ENCODE measurements at regions not wholly inside any gene's neighbourhood (a gene's known extent, or its start where the extent isn't known, plus 50 kb on each side); places are given as distances from the start of the nearest gene placed in this dataset.
A peak's percentile ranks its signal among the peaks of the same experiment; 100 is the strongest.

DNA sequence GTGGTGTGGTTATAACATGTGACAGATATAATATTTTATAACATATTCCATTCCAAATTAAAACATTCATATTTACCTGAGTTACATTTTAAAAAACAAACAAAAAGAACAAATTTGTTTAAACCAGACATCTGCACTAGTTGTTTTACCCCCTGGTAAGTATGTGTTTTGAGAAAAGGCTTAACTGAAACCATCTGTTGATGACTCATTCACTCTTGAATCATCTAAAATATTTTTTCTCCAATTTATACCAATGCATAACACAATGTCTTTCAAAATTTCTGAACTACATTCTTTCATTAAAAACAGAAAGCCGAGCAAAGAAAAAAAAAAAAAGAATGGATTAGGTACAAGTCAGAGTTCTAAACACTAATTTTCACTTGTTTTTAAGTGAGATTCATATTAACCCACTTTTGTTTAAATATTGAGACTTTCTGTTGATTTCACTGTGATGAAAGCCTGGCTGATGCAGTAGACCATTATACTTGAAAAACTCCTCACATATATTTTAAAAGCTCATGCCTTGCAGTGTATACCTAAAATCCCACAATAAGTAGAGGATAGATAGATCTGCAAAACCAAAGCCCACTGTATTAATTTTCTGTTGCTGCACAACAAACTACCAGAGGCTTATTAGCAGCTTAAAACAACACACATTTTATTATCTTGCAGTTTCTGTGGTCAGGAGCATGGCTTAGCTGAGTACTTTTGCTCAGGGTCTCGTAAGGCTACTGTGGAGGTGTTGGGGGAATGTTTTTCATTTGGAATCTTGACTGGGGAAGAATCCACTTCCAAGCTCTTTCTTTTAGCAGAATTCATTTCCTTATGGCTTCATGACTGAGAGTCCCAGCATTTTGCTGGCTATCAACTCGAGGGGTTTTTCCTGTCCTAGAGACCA, 221.5 kb downstream of the PCDH18 start:
- DNase-seq: no peak

DNA sequence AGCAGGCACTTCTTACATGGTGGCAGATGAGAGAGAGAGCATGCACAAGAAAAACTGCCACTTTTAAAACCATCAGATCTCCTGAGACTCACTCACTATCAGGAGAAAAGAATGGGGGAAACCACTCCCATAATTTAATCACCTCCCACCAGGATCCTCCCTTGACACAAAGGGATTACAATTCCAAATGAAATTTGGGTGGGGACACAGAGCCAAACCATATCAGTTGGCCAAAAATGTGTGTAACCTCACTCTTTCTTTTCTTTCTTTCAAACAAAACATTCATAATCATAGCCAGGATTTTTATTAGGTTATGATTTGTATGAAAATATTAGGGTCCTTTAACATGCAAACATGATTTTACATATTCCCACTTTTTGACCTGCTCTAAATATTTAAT, 222.1 kb downstream of the PCDH18 start:
- no peak for DNase-seq

DNA sequence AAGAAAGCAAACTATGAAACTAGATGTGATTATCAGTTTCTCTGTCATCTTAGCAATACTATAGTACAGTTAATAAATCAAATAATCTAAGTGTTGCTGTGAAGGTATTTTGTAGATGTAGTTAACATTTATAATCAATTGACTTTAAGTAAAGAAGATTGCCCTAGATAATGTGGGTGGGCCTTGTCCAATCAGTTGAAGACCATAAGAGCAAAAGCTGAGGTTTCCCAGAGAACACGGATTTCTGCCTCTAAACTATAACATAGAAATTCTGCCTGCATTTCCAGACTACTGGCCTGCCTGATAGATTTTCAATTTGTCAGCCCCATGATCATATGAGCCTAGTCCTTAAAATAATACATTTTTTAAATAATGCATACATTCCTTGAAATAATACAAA, 222.9 kb downstream of the PCDH18 start:
- no peak for DNase-seq

DNA sequence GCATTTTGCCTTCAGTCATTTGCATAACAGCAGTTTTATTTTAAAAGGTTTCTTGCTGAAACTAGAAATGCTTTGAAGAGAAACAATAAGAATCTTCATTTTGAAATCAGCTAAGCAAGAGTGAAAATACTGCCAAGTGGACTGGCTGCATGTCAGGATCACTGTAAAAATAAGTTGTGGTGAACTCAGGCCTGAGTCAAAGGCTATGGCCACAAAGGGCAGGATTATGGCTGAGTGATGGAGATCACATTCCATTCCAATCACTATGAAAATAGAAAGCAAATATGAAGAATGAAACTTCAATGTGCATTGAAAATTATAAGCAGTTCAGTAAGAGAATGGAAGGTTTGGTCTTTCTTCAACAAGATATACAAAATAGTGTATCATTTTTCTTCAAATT, 224.5 kb downstream of the PCDH18 start:
- DNase-seq: no peak

DNA sequence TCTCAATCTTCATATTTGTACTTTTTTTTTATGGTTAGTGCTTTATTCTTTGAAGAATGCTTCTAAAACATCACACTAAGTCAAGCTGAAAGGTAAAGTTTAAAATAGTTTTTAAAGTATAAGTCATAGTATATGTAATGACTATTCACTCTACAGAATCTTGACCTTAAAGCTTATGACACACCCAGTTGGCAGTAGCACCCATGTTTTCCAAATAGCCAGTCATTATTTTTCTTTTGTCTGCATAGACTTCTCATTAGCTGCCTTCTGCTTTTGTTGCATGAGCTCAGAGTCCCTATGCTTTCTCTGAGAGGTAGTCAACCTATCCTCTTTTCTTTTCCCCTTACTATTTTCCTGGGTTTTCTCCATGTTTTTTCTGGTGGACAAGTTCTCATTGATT, 231.5 kb downstream of the PCDH18 start:
- no peak for DNase-seq

DNA sequence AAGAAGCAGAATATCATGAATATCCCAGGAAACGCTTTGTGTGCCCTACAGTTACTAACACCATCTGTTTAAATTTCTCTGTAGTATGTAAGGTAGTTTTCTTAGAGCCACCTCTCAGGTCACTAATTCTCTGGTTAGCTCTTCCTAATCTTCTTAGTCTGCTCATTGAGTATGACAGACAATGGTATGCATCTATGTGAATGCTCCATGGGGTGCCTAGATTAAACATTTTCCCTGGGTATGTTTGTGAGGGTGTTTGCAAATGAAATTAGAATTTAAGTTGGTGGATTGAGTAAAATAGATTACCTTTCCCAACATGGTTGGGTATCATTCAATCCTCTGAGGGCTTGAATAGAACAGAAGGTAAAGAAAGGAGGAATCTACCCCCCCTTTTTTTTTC, 233.0 kb downstream of the PCDH18 start:
- DNase-seq: no peak

DNA sequence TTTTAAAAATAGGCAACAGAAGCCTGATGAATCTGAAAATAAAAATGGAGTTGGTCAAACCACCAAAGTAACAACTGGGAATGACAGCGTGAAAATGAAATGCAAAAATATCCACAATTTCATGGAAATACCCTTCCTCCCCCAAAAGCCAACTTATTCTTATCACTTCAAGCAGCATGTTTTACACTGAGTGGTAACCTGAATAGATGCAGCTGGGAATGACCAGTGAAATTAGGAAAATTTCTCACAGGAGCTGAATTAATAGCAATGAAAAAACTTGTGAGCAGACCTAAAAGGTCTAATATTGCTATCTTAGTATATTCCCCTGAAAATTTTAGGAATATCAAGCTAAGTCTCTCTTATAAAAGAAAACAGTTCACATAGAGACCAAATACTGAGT, 239.0 kb downstream of the PCDH18 start:
- no peak for DNase-seq

DNA sequence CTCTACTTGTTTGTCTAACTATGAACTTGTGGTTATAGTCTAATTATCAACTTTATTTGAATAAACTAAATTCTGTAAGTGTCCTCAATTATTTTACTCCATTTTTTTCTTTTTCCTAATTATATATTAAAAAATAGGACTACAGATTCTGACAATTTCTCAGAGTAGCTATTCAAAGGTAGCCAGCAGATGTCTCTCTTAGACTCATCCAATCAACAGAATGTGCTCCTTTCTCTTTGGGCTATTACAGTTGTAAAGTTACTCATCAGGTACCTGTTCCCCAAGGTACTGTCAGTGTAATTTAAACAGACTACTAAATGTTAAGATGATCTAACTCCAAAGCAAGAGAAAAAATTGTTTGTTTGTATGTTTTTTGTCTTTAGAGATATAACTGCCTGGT, 248.6 kb downstream of the PCDH18 start:
- DNase-seq: peak; percentile 4

DNA sequence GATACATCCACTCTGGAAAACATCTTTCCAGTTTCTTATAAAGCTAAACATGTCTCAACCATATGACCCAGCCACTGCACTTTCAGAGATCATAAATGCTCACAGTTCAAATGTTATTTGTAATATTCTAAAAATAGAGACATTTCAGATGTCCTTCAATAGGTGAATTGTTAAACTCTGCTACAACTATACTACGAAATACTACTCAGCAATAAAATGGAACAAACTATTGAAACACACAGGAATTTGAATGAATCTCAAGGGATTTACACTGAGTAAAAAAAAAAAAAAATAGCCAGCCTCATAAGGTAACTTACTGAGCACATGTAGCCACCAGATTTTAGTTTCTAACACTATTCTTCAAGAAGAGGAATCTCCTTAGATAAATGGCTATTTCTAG, 253.9 kb downstream of the PCDH18 start:
- no peak for DNase-seq

DNA sequence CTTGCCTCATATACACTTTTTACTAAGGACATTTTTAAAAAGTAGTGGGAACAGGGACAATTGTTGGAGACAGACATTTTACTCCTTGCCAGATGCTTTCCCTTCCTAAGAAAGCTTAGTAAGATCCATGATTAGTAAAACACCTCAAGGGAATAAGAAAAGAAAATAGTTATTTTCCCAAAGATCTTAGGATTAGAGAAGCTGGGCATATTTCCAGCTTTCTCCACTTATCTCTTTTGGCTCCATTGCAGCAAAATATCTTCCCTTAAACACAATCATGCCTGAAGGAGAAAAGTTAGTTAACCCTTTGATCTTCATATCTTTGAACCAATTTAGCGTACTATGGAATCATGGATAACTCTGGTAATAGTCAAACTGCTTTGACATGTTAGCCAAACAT, 257.9 kb downstream of the PCDH18 start:
- no peak for DNase-seq

DNA sequence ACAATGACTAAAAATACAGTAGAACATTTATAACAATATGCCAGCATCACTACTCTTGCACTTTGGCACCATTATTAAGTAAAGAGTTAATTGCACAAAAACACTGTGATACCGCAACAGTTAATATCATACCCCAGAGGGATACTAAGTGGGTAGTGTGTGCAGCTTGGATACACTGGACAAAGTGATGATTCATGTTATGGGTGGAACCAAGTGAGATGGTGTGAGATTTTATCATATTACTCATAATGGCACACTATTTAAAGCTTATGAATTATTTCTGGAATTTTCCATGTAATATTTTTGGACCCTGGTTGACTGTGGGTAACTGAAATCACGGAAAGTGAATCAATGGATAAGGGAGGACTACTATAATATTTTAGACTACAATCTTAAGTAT, 265.3 kb downstream of the PCDH18 start:
- no peak for DNase-seq

DNA sequence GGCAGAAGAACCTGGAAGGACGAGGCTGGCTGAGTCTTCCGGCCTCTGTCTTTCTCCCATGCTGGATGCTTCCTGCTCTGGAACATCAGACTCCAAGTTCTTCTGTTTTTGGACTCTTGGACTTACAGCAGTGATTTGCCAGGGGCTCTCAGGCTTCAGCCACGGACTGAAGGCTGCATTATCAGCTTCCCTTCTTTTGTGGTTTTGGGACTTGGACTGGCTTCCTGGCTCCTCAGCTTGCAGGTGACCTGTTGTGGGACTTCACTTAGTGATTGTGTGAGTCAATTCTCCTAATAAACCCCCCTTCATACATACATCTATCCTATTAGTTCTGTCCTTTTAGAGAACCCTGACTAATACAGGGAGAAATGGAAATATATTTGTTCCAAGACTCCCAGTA, 265.8 kb downstream of the PCDH18 start:
- DNase-seq: no peak

DNA sequence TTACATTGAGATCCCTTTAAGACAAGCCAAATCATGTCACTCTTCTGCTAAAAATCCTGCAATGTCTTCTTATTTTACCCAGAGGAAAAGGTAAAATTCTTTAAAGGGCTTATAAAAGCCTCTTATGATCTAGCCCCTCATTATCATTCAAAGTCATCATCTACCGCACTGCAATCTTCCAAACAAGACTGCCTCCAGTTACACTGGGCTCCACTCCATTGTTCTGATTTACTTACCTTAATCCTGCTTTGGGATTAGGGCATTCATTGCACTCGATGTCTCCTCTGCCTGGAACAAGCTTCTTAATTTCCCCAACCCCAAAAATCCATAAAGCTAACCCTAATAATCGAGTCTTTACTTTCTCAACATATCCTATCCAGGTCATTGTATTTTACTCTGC, 269.1 kb downstream of the PCDH18 start:
- DNase-seq: no peak

DNA sequence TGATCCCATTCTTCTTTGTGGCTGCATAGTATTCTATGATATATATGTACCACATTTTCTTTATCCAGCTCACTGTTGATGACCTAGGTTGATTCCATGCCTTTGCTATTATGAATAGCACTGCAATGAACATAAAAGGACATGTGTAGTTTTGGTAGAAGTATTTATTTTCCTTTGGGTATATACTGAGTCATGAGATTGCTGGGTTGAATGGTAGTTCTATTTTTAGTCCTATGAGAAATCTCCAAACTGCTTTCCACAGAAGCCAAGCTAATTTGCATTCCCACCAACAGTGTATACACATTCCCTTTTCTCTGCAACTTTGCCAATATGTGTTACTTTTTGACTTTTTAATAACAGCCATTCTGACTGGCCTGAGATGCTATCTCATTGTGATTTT, 278.3 kb downstream of the PCDH18 start:
- no peak for DNase-seq

DNA sequence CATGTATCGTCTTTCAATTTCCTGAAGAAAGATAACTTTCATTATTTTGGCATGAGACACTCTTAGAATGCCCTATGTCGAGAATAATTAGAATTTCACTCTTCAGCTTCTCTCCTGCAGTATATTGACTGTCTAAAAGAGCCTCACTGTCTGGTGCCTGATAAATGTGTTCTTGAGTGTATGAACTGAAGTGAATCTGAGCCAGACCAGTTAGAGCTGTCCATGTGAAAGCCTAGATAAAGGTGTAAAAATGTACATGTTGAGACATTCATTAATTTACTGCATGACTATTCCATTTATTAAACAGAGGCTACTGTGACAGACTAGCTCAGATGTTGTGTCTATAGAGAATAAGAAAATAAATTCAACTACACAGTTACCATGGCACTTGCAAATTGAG, 283.2 kb downstream of the PCDH18 start:
- no peak for DNase-seq

DNA sequence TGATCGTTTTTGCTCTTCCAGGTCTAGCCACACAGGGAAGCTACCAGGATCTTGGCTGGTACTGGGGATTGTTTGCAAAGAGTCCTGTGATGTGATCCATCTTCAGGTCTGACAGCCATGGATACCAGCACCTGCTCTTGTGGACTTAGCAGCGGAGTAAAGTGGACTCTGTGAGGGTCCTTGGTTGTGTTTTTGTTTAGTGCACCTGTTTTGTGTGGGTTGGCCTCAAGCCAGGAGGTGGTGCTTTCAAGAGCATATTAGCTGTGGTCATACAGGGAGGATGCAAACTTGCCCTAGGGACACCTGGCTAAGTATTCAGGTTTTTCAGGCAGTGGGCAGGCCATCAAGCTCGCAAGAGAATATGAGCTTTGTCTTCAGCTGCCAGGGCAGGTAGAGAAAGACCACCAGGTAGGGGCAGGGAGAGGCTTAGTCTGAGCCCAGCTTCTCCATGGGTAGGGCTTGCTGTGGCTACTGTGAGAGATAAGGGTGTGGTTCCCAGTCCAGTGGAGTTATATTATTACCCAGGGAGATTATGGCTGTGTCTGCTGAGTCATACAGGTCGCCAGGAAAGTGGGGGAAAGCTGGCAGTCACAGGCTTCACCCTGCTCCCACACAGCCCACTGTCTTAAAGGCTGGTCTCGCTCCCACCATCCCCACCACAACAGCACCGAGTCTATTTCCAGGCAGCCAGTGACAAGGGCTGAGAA, 293.7 kb downstream of the PCDH18 start:
- peak; percentile 79 for DNase-seq

DNA sequence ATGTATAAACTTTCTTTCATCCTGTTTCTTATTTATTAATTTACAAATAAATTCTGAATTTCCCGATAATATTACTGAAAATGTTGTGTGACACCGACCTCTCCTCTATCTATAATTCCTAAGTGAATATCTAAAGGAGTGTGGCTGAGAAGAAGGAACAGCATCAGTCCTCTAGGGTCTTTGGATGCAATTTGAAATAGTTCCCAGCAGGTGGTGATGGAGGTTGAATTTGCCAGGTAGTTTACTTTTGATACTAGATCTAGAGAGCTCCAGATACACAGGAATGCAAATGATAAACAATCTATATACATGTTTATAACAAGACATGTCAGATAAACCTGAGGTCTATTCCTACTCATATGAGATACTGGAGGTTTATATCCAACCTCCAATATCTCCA, 305.4 kb downstream of the PCDH18 start:
- DNase-seq: no peak

DNA sequence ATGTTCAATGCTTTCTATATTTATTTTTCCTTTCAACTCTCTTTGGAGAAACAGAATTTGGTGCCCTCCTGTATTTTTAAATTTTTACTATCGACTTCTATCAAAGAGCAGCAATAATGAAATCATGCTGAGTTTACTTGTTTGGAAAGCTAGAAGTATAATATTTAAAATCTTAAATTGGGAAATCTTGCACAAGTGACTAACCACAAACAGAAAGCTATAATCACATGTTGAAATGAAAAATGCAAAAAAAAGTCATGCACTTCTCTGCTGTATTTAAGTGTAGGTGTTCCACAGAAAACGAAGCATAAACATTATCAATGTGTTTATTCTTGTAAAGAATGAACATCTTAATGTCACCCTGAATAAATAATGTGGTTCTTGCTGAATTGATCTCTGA, 306.1 kb downstream of the PCDH18 start:
- no peak for DNase-seq

DNA sequence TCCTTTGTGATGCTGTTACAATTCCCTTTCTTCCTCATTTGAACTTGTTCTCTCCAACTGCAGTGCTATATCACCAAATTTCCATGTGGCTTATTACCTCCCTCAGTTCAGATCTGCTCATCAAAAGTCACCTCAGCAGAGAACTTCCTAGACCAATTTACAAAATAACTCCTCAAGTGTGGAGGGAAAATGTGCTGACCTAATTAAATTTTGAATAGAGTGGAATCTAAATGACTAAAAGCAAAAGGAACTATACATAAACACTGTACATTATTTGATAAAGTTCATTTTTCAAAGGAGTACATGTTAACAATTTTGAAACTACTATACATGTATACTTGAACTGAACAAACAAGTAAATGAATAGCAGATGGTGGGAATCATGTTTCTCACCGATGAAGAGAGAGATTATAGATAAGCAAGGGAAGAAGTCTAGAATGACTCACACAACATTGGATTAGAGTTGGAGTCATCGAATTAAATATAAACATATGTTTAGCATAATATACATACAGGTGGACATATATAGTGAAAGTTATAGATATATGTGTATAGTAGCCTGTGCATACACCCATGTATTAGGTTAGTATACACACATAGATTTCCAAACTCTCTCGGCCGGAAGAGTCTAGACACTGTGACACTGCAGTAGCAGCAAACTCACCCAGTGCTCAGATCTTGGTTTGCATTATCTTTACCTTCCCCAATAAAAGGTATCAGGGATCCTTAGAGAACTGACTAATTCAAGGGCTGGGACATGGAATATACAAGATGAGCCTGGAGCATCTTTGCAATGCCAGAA, 318.7 kb downstream of the PCDH18 start:
- no peak for DNase-seq

DNA sequence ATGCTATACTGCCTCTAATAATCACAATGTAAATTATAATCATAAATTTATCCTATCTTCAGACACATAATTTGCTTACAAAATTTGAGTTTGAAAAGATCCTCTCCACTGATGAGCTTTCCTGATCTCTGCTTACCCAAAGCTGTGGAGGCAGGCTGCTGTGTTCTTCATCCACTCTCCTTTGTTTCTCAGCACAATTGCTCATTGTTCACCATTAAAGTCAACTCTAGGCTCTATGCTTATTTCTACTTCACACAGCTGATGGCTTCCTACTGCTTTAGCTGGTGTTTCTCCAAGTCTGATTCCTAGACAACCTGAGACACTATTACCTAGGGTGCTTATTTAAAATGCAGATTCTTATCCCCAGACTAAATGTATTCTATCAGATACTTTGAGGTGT, 319.7 kb downstream of the PCDH18 start:
- no peak for DNase-seq

DNA sequence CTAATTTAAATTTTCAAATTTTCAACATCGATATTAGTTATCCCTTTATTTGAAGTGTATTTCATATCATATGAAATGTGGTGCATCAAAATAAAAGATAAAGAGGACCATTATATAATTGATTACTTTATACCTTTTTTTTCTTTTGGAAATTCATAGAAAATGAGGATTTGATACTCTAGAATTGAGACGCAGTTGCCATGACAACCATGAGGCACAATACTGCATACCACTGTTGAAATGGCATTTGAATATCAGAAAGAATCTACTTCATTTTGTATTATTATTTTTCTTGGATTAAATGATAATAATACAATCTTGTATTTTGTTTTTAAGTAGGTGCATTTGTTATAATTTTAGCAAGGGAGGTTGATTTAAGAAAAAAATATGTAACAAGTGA, 323.1 kb downstream of the PCDH18 start:
- DNase-seq: no peak

DNA sequence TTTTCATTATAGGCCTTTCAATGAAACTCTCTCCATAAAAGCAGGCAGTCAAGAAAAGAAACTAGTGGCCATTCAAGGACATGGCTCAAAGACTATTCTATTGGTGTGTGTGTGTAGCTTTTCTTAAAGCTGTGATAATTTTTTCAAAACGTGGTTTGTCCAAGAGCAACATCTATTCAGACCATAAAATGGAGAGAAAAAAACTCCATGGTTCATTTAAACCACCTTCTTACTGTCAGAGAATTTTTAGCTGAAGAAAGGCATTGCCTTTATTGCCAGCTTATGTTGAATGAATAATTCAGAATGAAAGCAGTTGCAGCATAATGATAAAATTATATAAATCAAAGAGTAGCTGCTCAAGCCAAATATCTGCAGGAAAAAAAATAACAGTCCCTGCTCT, 325.5 kb downstream of the PCDH18 start:
- no peak for DNase-seq

DNA sequence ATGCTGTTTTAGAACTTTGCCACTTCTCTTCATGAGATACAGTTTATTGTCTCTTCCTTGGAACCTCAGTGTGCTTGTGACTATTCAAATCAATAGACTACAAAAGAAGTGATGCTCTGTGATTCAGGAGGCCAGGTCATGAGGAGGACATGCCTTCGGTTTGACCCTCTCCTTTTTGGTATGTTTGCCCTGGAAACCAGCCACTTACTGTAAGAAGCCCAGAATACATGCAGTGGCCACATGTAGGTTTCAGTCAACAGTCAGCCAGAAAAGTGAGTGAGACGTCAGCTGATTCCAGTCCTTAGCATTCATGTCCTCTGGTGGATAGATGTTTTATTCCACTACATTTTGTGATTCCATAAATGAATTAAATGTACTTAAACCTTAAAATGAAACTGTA, 328.7 kb downstream of the PCDH18 start:
- DNase-seq: no peak

DNA sequence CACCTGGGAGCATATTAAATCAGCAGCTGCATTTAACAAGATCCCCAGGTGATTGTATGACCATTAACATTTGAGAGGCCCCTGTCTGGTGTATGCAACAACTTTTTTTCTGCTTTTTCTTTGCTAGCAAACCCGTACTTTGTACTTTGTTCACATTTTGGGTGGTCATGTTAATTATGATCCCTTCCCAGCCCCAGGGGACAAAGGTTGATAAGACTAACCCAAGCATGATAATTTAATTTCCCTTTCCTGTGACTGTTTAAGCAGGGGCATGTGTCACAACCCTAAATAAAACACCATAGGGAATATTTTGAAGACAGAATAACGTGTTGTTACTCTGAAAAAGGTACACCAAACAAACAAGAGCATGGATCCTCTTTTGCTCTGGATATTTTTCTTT, 332.0 kb downstream of the PCDH18 start:
- no peak for DNase-seq
